IMR-90 (cell line): ENCODE measurements at regions not wholly inside any gene's neighbourhood (a gene's known extent, or its start where the extent isn't known, plus 50 kb on each side); places are given as distances from the start of the nearest gene placed in this dataset.

Experiments
- ATAC-seq: fragments of 200-7000 bp; cut with Tn5 transposase; 2 replicates; pipeline ENCODE4 v1.9.1; 2020; ENCODE audit warnings: low read depth, mild to moderate bottlenecking, moderate library complexity
- BruUV-seq: library from RNA; stranded (reverse); fragments of 400-500 nt; replicated peaks from 2 replicates; lab custom pipeline; 2021; lab: Mats Ljungman, UMichigan
- CTCF ChIA-PET: fragments of 300-600 bp; formaldehyde crosslinking; extraction: SDS; loops from one replicate; lab custom pipeline; 2021; ENCODE audit warnings: antibody characterized with exemption; lab: Yijun Ruan, JAX
- POLR2A ChIA-PET: fragments of 300-600 bp; sonication (Branson Sonifier 250); formaldehyde crosslinking; loops from one replicate; lab custom pipeline; 2022; ENCODE audit warnings: antibody characterized with exemption; ENCODE audit not compliant: unreplicated experiment; lab: Charles Lee
- DNase-seq: peaks from one replicate; pipeline ENCODE4 v3.0.0; 2013
- H2AFZ ChIP-seq: replicated peaks from 2 replicates; pipeline ENCODE3; 2013; ENCODE audit warnings: low read length, mild to moderate bottlenecking; ENCODE audit not compliant: poor library complexity
- H2AK5ac ChIP-seq: 2 replicates; pipeline ENCODE4 v1.6.1; 2013; ENCODE audit warnings: low read depth, low read length, inconsistent platforms
- H2AK9ac ChIP-seq: replicated peaks from 2 replicates; pipeline ENCODE3; 2013; ENCODE audit warnings: mild to moderate bottlenecking, low read depth, low read length, moderate library complexity; ENCODE audit not compliant: poor library complexity
- H2BK120ac ChIP-seq: 2 replicates; pipeline ENCODE4 v1.6.1; 2013; ENCODE audit warnings: low read depth, low read length, inconsistent platforms
- H2BK15ac ChIP-seq: 3 replicates; pipeline ENCODE4 v1.6.1; 2013; ENCODE audit warnings: low read depth, low read length, inconsistent platforms
- H2BK20ac ChIP-seq: 2 replicates; pipeline ENCODE4 v1.6.1; 2013; ENCODE audit warnings: low read depth, mild to moderate bottlenecking, inconsistent platforms, low read length, moderate library complexity
- H2BK5ac ChIP-seq: 2 replicates; pipeline ENCODE4 v1.6.1; 2013; ENCODE audit warnings: mild to moderate bottlenecking, low read depth, low read length, inconsistent platforms; ENCODE audit not compliant: poor library complexity, severe bottlenecking
- H3K14ac ChIP-seq: replicated peaks from 2 replicates; pipeline ENCODE4 v1.6.1; 2013; ENCODE audit warnings: low read depth, low read length, inconsistent platforms
- H3K18ac ChIP-seq: 2 replicates; pipeline ENCODE4 v1.6.1; 2013; ENCODE audit warnings: low read depth, low read length, control low read depth
- H3K23ac ChIP-seq: 2 replicates; pipeline ENCODE4 v1.6.1; 2013; ENCODE audit warnings: low read depth, low read length, inconsistent platforms
- H3K27ac ChIP-seq: 2 replicates; pipeline ENCODE4 v1.5.1; 2013; ENCODE audit warnings: mild to moderate bottlenecking, control low read depth, low read length; ENCODE audit not compliant: insufficient read depth
- H3K27me3 ChIP-seq: 2 replicates; pipeline ENCODE4 v1.6.1; 2013; ENCODE audit warnings: low read length; ENCODE audit not compliant: control insufficient read depth, insufficient read depth
- H3K36me3 ChIP-seq: 2 replicates; pipeline ENCODE4 v1.6.1; 2013; ENCODE audit warnings: low read length, mixed read lengths; ENCODE audit not compliant: control insufficient read depth, insufficient read depth
- H3K4ac ChIP-seq: 2 replicates; pipeline ENCODE4 v1.6.1; 2013; ENCODE audit warnings: low read depth, low read length, inconsistent platforms
- H3K4me1 ChIP-seq: 2 replicates; pipeline ENCODE4 v1.6.1; 2013; ENCODE audit warnings: low read length, mixed read lengths; ENCODE audit not compliant: control insufficient read depth, insufficient read depth
- H3K4me2 ChIP-seq: 2 replicates; pipeline ENCODE4 v1.6.1; 2013; ENCODE audit warnings: low read depth, mild to moderate bottlenecking, control low read depth, low read length, moderate library complexity
- H3K4me3 ChIP-seq: 2 replicates; pipeline ENCODE4 v1.5.1; 2013; ENCODE audit warnings: low read depth, mild to moderate bottlenecking, control low read depth, low read length, moderate library complexity; ENCODE audit not compliant: insufficient read depth
- H3K56ac ChIP-seq: 2 replicates; pipeline ENCODE4 v1.6.1; 2013; ENCODE audit warnings: low read length, inconsistent platforms; ENCODE audit not compliant: insufficient read depth; ENCODE audit errors: extremely low read depth
- H3K79me1 ChIP-seq, 2 experiments: 2 replicates each; pipeline ENCODE4 v1.6.1; 2013; ENCODE audit warnings: low read length in 2 of 2, inconsistent platforms in 1 of 2, low read depth in 1 of 2
- H3K9ac ChIP-seq: 2 replicates; pipeline ENCODE4 v1.6.1; 2013; ENCODE audit warnings: low read depth, low read length, control low read depth
- H3K9me1 ChIP-seq: 2 replicates; pipeline ENCODE4 v1.6.1; 2013; ENCODE audit warnings: low read length, inconsistent platforms; ENCODE audit not compliant: insufficient read depth
- H3K9me3 ChIP-seq: 2 replicates; pipeline ENCODE4 v1.6.1; 2013; ENCODE audit warnings: low read length; ENCODE audit not compliant: control insufficient read depth, insufficient read depth
- H4K20me1 ChIP-seq: 2 replicates; pipeline ENCODE4 v1.6.1; 2013; ENCODE audit warnings: low read length, inconsistent platforms; ENCODE audit not compliant: insufficient read depth
- H4K5ac ChIP-seq: 2 replicates; pipeline ENCODE4 v1.6.1; 2013; ENCODE audit warnings: mild to moderate bottlenecking, low read depth, low read length, control low read depth
- H4K8ac ChIP-seq, 2 experiments: 2 replicates each; pipeline ENCODE4 v1.6.1; 2013; ENCODE audit warnings: low read depth in 2 of 2, low read length in 2 of 2, control low read depth in 1 of 2, inconsistent platforms in 1 of 2
- H4K91ac ChIP-seq: 2 replicates; pipeline ENCODE4 v1.6.1; 2013; ENCODE audit warnings: low read depth, low read length, inconsistent platforms; ENCODE audit not compliant: insufficient read depth
- BHLHE40 ChIP-seq: fragments of 150-350 bp; IDR thresholded peaks from 2 replicates; pipeline ENCODE4 v1.6.1; 2016; ENCODE audit warnings: mild to moderate bottlenecking, low read depth, low read length
- CEBPB ChIP-seq: IDR thresholded peaks from 2 replicates; pipeline ENCODE4 v1.6.1; 2012; ENCODE audit warnings: low read depth, low read length, improper control_type of control experiment
- FOS ChIP-seq: fragments of 150-350 bp; IDR thresholded peaks from 2 replicates; pipeline ENCODE4 v1.6.1; 2016; ENCODE audit warnings: low read depth, low read length
- MAFK ChIP-seq: IDR thresholded peaks from 2 replicates; pipeline ENCODE4 v1.6.1; 2012; ENCODE audit warnings: low read depth, low read length, improper control_type of control experiment
- MAZ ChIP-seq: IDR thresholded peaks from 2 replicates; pipeline ENCODE4 v1.6.1; 2012; ENCODE audit warnings: low read depth, mild to moderate bottlenecking, low read length, improper control_type of control experiment, moderate library complexity, borderline replicate concordance
- NFE2L2 ChIP-seq: fragments of 150-350 bp; IDR thresholded peaks from 2 replicates; pipeline ENCODE4 v1.6.1; 2016; ENCODE audit warnings: low read depth, mild to moderate bottlenecking, low read length
- WGBS, 2 experiments: methylation state at CpG; one replicate each; pipeline versions ENCODE4 v1.1.5 to v1.1.7; 2013; ENCODE audit warnings: missing lambda C conversion rate in 2 of 2; ENCODE audit not compliant: insufficient read length in 1 of 2; ENCODE audit errors: extremely low coverage in 2 of 2; 5-methylcytosine and 5-hydroxymethylcytosine counted together
- dilution Hi-C: fragments of 300-500 bp; cut with HindIII; formaldehyde crosslinking; loops from one replicate; pipeline ENCODE4 v1.14.3; 2018; ENCODE audit warnings: low sequenced_read_pairs; ENCODE audit not compliant: unreplicated experiment
- in situ Hi-C: fragments of 300-500 bp; cut with MboI; formaldehyde crosslinking; loops from 3 replicates; pipeline ENCODE4 v1.14.3; 2019; ENCODE audit warnings: low sequenced_read_pairs, inconsistent platforms, mixed read lengths
- intact Hi-C: fragments of 100-400 bp; cut with micrococcal nuclease; formaldehyde crosslinking; loops from 2 replicates; pipeline ENCODE4 v1.10.0; 2022
- TF ChIP-seq, protein P1 (sequence below): conservative IDR thresholded peaks from 2 replicates; pipeline ENCODE4 v1.5.1; 2012; ENCODE audit warnings: mild to moderate bottlenecking, low read depth, low read length, improper control_type of control experiment

- ChIA-PET POLR2A (no interaction called here), CTCF (interaction anchor here (0.6 kb wide), 1 partner anchor 42 kb away, joined by 3 read pairs; no protein-coding TSS in a partner anchor)
- dilution Hi-C loops, result no loop called here
These were observed 102.5 kb upstream of the RAI14 start for GRCh38 chr5:34553581-34553980.

More at GRCh38 chr5:34553581-34553980, 102.5 kb upstream of the RAI14 start:
- WGBS, 2 experiments, result 0% methylated on average over 1 of the region's 3 CpGs; no CpG with 5 or more reads in 1 of the 2 experiments
- no TSS peak for BruUV-seq
- no peak overlapping the region for H3K4me2 ChIP-seq
- no peak overlapping the region for H2BK5ac ChIP-seq
- TF ChIP-seq, protein P1, sequence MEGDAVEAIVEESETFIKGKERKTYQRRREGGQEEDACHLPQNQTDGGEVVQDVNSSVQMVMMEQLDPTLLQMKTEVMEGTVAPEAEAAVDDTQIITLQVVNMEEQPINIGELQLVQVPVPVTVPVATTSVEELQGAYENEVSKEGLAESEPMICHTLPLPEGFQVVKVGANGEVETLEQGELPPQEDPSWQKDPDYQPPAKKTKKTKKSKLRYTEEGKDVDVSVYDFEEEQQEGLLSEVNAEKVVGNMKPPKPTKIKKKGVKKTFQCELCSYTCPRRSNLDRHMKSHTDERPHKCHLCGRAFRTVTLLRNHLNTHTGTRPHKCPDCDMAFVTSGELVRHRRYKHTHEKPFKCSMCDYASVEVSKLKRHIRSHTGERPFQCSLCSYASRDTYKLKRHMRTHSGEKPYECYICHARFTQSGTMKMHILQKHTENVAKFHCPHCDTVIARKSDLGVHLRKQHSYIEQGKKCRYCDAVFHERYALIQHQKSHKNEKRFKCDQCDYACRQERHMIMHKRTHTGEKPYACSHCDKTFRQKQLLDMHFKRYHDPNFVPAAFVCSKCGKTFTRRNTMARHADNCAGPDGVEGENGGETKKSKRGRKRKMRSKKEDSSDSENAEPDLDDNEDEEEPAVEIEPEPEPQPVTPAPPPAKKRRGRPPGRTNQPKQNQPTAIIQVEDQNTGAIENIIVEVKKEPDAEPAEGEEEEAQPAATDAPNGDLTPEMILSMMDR, result no peak
- TF ChIP-seq BHLHE40 (no peak), MAFK (no peak), FOS (no peak), CEBPB (no peak), MAZ (no peak), NFE2L2 (no peak)
- H3K56ac ChIP-seq, result no peak overlapping the region
- ATAC-seq, result no peak
- no peak overlapping the region for H4K91ac ChIP-seq
- H3K27ac ChIP-seq, result no peak overlapping the region
- no peaks in the 10 kb centered on the region for H3K9me3 ChIP-seq
- no peak overlapping the region for H3K9ac ChIP-seq
- H3K79me1 ChIP-seq, result no peaks in the 10 kb centered on the region
- no peak overlapping the region for H3K14ac ChIP-seq
- no peaks in the 10 kb centered on the region for H3K27me3 ChIP-seq
- H2BK20ac ChIP-seq, result no peak overlapping the region
- no peak overlapping the region for H2AFZ ChIP-seq
- in situ Hi-C loops, result no loop called here
- no peak overlapping the region for H3K4ac ChIP-seq
- intact Hi-C loops, result no loop called here
- H2BK15ac ChIP-seq, result no peak overlapping the region
- peaks cover 7% of the 10 kb centered on the region for H3K9me1 ChIP-seq
- no peak overlapping the region for H2BK120ac ChIP-seq
- no peak for DNase-seq
- no peak overlapping the region for H2AK9ac ChIP-seq
- H3K18ac ChIP-seq, result no peak overlapping the region
- no peak overlapping the region for H2AK5ac ChIP-seq
- no peaks in the 10 kb centered on the region for H3K36me3 ChIP-seq
- no peak overlapping the region for H4K5ac ChIP-seq
- H3K4me3 ChIP-seq, result no peak overlapping the region
- H3K23ac ChIP-seq, result no peak overlapping the region
- no peaks in the 10 kb centered on the region for H3K4me1 ChIP-seq
- H4K8ac ChIP-seq, result no peak overlapping the region
- H4K20me1 ChIP-seq, result no peaks in the 10 kb centered on the region
